SIG-M5 treated with dmso at 0.1 percent for 504 hours (cell line): ENCODE measurements at regions not wholly inside any gene's neighbourhood (a gene's known extent, or its start where the extent isn't known, plus 50 kb on each side); places are given as distances from the start of the nearest gene placed in this dataset.
"Not testable (repeated sequence)": the region's sequence is repeated elsewhere in the genome, so short reads cannot be mapped to it uniquely, and the experiment has no call there.

Source experiments
- DNase-seq: peaks from one replicate; lab custom pipeline; 2025; ENCODE audit not compliant: unreplicated experiment; lab: John Stamatoyannopoulos, UW

GRCh38 chrX:115909017-115909416 is 261.5 kb upstream of the AGTR2 start:
- no peak for DNase-seq

- no peak for DNase-seq
These were observed 258.6 kb upstream of the AGTR2 start for GRCh38 chrX:115911967-115912366.

GRCh38 chrX:115912372-115912897 is 258.1 kb upstream of the AGTR2 start:
- DNase-seq = no peak

GRCh38 chrX:115913575-115913974 is 257.0 kb upstream of the AGTR2 start:
- no peak for DNase-seq

- DNase-seq = not testable (repeated sequence)
These were observed 254.9 kb upstream of the AGTR2 start for GRCh38 chrX:115915625-115916024.

- no peak for DNase-seq
These were observed 241.1 kb upstream of the AGTR2 start for GRCh38 chrX:115929480-115929879.

GRCh38 chrX:115936008-115936407 is 234.5 kb upstream of the AGTR2 start:
- no peak for DNase-seq

- DNase-seq = peak; percentile 10
These were observed 231.5 kb upstream of the AGTR2 start for GRCh38 chrX:115939070-115939469.

- no peak for DNase-seq
These were observed 230.8 kb upstream of the AGTR2 start for GRCh38 chrX:115939636-115940160.

GRCh38 chrX:115940348-115940747 is 230.2 kb upstream of the AGTR2 start:
- DNase-seq = no peak

GRCh38 chrX:115940888-115941332 is 229.6 kb upstream of the AGTR2 start:
- no peak for DNase-seq

GRCh38 chrX:115941388-115941787 is 229.2 kb upstream of the AGTR2 start:
- no peak for DNase-seq

- DNase-seq = no peak
These were observed 224.5 kb upstream of the AGTR2 start for GRCh38 chrX:115946059-115946458.

- DNase-seq = no peak
These were observed 222.3 kb upstream of the AGTR2 start for GRCh38 chrX:115948018-115948923.

- DNase-seq = no peak
These were observed 220.4 kb upstream of the AGTR2 start for GRCh38 chrX:115949900-115950822.

GRCh38 chrX:115952417-115953092 is 218.0 kb upstream of the AGTR2 start:
- no peak for DNase-seq

- no peak for DNase-seq
These were observed 212.6 kb upstream of the AGTR2 start for GRCh38 chrX:115957862-115958490.

- no peak for DNase-seq
These were observed 211.7 kb upstream of the AGTR2 start for GRCh38 chrX:115958687-115959359.

- no peak for DNase-seq
These were observed 210.0 kb upstream of the AGTR2 start for GRCh38 chrX:115960440-115961084.
